ENCODE measurements at regions not wholly inside any gene's neighbourhood (a gene's known extent, or its start where the extent isn't known, plus 50 kb on each side); places are given as distances from the start of the nearest gene placed in this dataset.

GRCh38 chr6:67956352-67956751, 678.7 kb upstream of the ADGRB3 start:
- TF ChIP-seq, protein P1, sequence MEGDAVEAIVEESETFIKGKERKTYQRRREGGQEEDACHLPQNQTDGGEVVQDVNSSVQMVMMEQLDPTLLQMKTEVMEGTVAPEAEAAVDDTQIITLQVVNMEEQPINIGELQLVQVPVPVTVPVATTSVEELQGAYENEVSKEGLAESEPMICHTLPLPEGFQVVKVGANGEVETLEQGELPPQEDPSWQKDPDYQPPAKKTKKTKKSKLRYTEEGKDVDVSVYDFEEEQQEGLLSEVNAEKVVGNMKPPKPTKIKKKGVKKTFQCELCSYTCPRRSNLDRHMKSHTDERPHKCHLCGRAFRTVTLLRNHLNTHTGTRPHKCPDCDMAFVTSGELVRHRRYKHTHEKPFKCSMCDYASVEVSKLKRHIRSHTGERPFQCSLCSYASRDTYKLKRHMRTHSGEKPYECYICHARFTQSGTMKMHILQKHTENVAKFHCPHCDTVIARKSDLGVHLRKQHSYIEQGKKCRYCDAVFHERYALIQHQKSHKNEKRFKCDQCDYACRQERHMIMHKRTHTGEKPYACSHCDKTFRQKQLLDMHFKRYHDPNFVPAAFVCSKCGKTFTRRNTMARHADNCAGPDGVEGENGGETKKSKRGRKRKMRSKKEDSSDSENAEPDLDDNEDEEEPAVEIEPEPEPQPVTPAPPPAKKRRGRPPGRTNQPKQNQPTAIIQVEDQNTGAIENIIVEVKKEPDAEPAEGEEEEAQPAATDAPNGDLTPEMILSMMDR (IDR thresholded peaks at IDR 0.05), result no peak
- TF ChIP-seq ZFX (IDR thresholded peaks at IDR 0.05; ENCODE audit: borderline replicate concordance), result no peak
